H4 (cell line): ENCODE measurements at regions not wholly inside any gene's neighbourhood (a gene's known extent, or its start where the extent isn't known, plus 50 kb on each side); places are given as distances from the start of the nearest gene placed in this dataset.

Source experiments
- DNase-seq: peaks from one replicate; pipeline ENCODE4 v3.0.0-alpha.2; 2015; ENCODE audit warnings: low spot score

GRCh38 chr4:89549907-89550306 is 242.3 kb upstream of the GPRIN3 start:
- peak; percentile 27 for DNase-seq

DNA sequence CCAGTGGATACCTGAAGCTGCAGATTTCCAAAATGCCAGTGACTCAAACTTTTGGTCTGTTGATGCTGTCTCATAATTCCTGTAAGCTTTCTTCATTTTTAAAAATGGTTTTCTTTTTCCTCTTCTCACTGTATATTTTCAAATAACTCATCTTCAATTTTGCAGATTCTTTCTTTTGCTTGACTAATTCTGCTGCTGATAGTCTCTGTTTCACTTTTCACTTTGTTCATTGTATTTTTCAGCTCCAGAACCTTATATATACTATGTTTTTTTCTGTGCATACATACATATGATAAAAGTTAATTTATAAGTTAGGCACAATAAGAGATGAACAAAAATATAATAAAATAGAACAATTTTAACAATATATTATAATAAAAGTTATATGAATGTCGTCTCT is 237.7 kb upstream of the GPRIN3 start:
- no peak for DNase-seq

GRCh38 chr4:89541998-89542397 is 234.4 kb upstream of the GPRIN3 start:
- no peak for DNase-seq

DNA sequence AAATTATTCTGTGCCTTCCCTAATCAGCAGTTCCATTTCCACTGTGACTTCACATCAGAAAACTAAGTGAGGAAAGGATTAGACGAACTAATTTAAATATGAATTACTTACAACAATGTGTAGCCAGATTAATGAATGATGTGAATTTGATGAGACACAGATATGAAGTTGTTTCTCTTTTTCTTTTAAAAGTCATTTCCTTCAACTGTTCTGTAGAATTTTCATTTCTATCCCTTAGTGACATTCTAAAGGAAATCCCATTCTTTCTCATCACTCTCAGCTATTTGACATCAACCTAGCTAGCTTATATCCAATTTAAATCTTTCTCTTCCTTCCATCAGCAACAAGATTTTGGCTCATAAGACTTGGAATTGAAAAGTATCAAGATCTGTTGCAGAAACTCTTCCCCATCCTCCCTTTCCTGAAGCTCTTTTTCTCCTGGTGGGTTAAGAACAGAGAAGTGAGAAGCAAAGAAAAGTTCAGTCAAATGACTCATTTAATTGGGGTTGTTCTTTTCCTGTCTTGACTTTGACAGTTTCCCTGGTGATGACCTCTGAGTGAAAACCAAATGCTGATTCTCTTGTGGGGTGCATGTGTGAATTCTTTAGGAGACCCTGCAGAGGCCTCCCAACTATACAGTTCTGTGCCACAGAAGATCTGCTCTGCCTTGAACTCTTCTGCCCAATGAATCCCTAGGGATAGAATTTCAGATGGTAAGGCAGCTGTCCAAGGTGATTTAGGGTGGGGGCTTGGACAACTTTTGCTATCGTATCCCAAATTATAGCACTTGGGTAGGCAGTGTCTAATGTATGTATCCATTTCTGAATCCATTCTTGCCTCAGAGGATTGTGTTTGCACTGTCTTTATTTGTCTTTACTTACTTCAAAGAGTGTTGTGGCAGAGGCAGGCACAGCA is 232.5 kb upstream of the GPRIN3 start:
- peak; percentile 14 for DNase-seq

DNA sequence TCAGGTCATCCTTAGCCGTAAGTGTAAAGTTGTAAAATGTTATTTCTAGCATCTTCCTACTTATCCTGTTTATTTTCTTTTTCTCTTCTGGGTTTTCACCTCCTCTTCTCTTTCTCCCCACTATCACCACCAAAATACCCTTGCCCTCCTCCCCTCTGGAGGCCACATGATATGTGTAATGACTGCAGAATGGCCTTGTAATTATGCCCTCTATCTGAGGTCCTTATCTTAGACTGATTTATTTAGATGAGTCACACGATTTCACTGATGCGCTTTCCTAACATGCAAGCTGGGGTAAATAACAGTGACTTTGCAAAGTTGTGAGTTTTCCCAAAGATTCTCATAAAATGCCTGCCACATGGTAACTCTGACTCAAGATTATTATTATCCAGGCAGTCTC is 231.8 kb upstream of the GPRIN3 start:
- DNase-seq: peak; percentile 90

- no peak for DNase-seq
Measured at GRCh38 chr4:89538886-89539285, 231.3 kb upstream of the GPRIN3 start.

GRCh38 chr4:89538171-89538570 is 230.6 kb upstream of the GPRIN3 start:
- DNase-seq: no peak

GRCh38 chr4:89537281-89537680 is 229.7 kb upstream of the GPRIN3 start:
- no peak for DNase-seq

- no peak for DNase-seq
Measured at GRCh38 chr4:89535251-89535650, 227.7 kb upstream of the GPRIN3 start.

DNA sequence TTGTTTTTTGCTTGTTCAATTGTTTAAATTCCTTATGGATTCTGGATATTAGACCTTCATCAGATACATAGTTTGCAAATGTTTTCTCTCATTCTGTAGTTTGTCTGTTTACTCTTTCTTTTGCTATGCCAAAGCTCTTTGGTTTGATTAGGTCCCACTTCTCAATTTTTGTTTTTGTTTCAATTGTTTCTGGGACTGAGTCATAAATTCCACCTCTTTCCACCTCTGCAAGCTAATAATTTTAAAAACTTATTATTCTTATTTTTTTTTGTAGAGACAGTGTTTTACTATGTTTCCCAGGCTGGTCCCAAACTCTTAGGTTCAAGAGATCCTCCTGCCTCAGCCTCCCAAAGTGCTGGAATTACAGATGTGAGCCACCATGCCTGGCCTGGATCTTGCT is 226.8 kb upstream of the GPRIN3 start:
- no peak for DNase-seq

- no peak for DNase-seq
Measured at GRCh38 chr4:89531932-89532640, 224.5 kb upstream of the GPRIN3 start.

DNA sequence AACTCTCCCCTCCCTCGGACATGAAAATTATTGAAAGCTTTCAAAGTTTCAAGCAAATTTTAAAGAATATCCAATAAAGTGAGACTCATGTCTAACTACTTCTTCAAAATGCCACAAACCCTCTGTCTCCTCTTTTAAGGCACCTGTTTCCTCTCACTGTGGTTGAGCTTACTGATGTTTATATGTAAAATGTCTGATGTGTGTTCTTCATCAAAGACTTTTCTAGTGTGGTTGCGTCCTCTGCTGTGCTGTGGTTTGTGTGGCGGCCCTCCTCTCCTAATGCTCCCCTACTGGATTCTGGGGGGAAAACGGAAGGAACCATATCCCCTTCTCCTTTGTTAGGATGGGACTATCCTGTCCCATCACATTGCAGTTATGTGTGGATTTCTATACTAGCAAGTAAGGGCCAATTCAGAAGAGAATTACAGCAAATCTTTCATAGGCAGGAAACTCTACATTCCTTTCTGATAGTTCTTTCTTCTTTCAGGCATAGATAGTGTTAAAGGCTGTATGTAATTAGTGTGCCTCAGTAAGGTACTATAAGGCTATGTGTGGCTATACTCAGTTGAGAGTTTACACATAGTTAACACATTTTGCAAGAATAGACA is 221.0 kb upstream of the GPRIN3 start:
- no peak for DNase-seq

- no peak for DNase-seq
Measured at GRCh38 chr4:89521826-89522225, 214.2 kb upstream of the GPRIN3 start.

DNA sequence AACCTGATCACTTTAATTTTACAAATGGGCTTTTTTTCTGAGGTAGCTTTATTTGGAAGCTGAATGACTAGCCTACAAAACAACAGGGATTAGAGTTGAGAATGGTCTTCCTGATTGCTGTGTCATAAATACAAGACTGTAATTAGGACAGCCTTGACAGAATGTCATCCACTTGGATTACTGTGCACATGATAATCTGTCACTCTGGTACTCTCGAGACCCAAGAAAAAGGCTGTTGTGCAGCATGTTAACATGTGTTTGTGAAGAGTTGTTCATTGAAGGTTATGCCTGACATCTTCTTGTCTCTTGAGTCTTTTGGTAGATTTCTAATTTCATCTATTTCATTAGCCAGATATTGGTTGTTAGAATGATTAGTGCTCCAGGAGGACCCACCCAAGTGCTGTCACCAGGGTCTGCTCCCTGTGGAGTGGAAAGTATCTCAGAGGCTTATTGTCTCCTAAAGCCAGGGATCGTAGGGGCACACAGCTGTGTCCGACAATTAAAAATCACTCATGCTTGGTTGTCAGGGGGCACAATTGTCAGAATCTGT is 212.2 kb upstream of the GPRIN3 start:
- no peak for DNase-seq

DNA sequence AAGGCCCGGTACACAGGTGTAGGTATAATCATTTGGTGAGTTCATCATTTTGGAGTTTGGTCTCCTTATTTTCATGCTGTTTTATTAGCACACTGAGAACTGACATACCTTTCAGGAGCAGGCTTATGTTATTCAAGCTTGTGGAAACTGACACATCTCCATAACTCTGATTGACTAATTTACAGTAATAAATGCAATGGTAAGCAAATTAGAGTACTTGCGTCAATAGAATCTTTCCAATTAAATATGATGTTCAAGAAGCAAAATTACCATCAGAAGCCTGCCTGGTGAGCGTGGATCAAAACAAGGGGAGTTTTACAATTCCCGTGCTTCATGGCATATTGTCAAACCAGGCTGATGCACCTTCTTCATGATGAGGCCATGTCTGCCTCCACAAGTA is 210.7 kb upstream of the GPRIN3 start:
- no peak for DNase-seq

DNA sequence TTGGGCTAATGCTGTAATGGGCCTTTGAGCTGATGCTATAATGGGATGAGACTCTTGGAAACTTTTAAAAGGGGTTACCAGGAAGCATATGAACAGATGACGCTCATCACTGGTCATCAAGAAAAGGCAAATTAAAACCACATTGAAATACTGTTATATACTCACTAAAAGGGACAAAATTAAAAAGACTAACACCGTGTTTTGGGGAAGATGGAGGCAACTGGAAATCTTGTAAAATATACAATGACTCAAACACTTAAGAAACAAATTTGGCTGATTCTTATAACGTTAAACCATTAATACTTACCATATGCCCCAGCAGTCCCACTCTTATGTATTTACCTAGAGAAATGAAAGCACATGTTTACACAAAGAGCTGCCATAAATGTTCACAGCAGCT is 207.2 kb upstream of the GPRIN3 start:
- no peak for DNase-seq

GRCh38 chr4:89511776-89512175 is 204.2 kb upstream of the GPRIN3 start:
- DNase-seq: no peak

DNA sequence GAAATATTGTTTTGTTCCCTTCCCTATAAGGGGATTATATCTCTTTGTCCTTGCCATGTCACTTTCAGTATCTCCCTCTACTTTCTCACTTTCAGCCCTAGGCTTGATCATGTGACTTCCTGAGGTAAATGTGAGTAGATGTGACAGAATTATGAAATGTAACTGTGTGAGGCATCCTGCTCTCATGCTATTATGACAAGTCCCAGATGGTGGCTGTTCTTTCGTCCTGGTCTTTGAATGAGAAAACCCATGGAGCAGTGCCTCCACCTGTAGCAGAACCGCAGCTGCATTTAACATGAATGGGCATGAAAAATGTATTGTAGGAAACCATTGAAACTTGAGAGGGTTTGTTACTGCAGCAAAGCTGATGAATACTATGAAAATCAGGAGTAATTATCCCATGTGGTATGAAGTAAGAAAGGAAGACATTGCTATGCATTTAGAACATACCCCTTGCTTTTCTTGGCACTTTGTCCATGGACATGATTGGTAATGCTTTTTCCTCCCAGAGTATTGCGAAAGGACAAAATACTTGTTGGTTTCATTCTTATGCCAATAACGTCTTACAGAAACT is 202.2 kb upstream of the GPRIN3 start:
- DNase-seq: no peak

DNA sequence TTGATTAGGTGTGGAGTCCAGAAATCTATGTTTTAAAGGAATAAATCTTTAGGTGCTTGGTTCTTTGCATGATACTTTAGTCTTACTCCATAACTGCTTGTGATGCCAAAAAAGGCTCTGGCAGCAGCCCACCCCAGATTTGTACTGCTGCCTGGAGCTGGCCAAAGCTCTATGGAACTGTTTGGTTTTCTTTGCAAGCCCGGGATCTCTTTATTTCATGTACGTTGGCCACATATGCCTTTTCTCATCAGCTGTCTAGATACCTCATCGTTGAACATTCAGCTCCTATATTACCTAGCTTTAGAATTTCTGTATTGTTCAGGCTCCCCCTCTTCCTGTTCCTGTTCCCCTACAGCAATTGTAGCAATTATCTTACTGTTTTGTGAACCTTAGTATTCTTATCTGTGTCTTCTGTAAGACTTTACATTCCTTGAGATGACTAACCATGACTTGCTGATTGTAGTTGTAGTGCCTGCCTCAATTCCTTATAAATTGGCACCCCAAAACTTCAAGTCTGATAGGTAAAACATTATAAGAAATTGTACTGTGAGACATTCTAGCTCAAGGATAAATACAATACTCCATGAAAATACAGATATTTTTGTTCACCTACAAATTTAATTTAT is 199.4 kb upstream of the GPRIN3 start:
- no peak for DNase-seq

GRCh38 chr4:89502581-89502980 is 195.0 kb upstream of the GPRIN3 start:
- no peak for DNase-seq

- DNase-seq: no peak
Measured at GRCh38 chr4:89497517-89498308, 190.1 kb upstream of the GPRIN3 start.
